Fibroblast of skin of right quadriceps (primary cell): ENCODE measurements at regions not wholly inside any gene's neighbourhood (a gene's known extent, or its start where the extent isn't known, plus 50 kb on each side); places are given as distances from the start of the nearest gene placed in this dataset.
"Not testable (repeated sequence)": the region's sequence is repeated elsewhere in the genome, so short reads cannot be mapped to it uniquely, and the experiment has no call there.

Experiments used
- DNase-seq: peaks from one replicate; pipeline ENCODE4 v3.0.0-alpha.2; 2013

DNA sequence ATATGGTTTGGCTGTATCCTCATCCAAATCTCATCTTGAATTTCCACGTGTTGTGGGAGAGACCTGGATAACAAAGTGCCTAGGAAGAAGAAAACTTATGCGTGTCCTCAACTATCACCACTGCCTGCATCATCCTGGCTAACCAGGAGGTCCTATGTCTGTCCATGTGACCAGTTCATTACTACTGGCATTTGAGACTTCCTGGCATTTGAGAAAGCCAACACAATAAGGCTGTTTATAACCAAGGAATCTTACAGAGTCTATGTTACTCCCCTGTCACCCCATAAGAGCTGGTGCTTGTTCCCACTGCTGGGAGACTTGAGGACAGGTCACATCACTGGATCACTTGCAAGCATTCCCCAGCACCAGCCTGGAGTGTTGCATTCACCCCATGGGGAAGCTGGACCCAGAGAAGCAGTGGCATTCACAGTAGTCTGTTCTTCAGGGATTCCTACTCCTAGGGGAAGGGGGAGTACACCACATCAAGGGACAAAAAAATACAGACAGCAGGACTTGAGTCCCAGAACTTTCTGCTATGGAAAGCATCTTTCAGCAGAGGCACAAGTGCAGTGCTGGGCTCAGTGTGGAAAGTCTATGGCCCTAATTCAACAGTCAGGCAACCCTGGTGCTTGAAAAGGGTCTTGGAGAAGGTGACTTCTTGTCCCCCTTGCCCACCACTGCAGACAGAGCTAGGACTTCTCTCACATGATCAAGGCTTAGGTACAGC is 717.1 kb downstream of the SEMA5A start:
- peak; percentile 9 for DNase-seq

DNA sequence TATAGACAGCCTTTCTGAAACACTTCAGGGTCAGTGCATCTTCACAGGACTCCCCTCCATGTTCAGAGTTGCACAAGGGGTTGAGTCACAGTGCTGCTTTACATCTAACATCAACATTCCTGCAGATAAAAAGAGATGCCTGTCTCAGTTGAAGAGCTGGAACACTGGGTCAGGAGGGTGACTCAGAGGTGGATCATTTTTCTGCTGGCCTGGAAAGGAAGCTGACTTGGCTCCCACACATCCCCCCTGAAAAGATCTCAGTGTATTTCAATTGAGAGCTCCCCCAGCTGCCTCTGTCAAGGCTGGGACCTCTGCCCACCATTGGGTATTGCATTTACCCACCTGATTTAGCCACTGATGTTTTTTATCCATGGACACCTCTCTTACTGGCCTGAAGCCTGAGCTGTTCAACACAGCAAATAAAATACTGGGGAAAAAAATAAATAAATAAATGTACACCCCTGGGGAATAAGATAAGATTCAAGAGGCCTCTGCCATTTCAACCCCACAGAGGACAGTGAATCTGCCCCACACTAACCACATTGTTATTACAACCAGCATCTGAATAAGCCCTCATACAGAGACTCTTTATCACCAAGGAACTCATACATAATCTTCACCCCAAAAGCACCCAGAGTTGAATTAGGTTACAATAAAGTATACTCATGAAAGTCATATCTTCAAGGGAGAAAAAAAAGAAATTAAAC is 716.4 kb downstream of the SEMA5A start:
- peak; percentile 98 for DNase-seq

DNA sequence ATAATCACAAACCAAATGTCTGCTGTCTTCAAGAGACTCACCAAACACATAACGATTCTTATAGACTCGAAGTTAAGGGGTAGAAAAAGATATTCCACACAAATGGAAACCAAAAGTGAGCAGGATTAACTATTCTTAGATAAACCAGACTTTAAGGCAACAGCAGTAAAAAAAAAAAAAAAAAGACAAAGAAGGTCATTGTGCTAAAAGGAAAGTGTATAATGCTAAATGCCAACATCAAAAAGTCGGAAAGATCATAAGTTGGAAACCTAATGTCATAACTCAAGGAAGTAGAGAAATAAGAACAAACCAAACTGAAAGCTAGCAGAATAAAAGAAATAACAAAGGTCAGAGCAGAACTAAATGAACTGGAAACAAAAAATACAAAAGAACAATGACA is 714.6 kb downstream of the SEMA5A start:
- no peak for DNase-seq

DNA sequence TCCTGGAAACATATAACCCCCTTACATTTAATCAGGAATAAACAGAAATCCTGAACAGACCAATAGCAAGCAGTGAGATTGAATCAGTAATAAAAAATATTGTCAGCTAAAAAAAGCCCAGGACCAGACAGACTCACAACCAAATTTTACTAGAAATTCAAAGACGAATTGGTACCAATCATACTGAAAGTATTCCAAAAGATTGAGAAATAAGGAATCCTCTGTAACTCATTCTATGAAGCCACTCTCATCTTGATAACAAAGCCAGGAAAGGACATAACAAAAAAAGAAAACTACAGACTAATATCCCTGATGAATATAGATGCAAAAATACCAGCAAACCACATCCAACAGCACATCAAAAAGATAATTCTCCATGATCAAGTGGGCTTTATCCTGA is 714.0 kb downstream of the SEMA5A start:
- no peak for DNase-seq

DNA sequence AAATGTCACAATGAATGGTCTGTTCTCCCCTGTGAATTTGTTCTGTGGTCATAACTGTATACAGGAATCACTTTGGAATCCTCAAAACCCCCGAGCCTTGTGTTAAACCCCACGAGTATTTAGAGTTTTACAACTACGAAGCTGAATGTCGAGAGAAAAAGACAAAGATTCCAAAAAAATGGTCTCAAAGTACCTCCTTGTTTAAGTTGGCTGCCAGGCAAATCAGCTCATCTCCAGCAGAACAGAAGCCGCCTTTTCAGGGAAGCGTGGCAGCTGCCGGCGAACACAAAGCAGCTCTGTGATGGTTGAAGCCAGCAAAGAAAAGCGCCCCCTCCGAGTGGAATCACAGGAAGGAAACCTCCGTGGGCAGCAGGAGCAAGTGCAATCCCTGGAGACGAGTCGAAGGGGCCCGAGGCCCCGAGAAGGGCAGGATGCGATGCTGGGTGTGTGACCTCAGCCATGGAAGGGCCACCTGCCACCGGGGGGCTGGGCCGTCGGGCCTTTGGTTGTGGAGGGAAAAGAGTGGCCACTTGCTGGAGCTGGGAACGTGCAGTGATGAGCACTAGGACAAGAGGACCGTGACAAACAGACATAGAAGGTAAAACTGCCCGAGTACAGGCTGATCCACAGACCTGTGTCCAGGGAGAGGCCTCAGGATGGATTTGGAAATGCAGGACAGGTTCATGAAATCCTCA is 706.4 kb downstream of the SEMA5A start:
- no peak for DNase-seq

DNA sequence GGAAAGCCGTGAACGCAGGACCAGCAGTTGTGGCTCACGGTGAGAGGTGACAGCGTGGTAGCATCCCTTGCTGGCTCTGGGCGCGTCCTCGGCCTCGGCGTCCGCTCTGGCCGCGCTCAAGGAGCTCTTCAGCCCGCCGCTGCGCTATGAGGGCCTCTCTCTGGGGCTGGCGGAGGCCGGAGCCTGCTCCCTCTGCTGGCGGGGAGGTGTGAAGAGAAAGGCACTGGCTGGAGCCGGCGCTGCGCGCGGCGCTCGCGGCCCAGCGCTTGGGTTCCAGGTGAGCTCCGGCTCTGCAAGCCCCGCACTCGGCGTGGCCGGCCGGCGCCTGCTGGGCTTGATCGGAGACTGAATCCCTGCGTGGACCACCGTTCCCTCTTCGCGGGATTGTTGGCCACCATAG is 705.6 kb downstream of the SEMA5A start:
- DNase-seq, result no peak

DNA sequence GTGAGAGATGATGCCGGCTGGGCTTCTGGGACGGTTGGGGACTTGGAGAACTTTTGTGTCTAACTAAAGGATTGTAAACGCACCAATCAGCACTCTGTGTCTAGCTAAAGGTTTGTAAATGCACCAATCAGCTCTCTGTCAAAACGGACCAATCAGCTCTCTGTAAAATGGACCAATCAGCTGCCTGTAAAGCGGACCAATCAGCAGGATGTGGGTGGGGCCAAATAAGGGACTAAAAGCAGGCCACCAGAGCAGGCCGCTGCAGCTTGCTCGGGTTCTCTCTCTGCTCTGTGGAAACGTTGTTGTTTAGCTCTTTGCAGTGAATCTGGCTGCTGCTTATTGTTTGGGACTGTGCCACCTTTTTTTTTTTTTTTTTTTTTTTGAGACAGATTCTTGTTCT is 705.1 kb downstream of the SEMA5A start:
- not testable (repeated sequence) for DNase-seq

DNA sequence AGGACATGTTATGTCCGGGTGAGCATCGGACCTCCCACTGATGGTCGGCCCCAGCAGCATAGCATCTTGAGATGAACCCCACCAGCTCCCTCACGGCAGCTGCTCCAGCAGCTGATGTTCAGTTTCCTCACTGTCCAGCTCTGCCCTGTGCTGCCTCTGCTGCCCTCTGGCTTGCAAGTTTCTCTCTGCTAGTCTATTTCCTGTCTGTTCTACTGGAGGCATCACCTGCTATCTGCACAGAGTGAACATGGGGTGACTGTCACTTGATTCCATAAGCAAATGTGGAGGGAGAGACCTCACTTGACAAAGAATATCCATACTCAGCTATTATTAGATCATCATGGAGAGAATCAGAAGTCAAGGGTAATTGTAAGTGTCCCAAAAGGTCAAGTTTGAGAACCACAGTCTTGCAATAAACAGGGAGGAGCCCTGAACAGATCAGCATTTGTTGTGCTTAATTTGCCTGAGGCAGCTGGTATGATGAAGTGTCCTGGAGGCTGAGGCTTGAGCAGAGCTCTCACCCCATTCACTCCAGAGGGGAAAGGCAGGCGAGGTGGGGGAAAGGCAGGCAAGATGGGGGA is 702.8 kb downstream of the SEMA5A start:
- no peak for DNase-seq

DNA sequence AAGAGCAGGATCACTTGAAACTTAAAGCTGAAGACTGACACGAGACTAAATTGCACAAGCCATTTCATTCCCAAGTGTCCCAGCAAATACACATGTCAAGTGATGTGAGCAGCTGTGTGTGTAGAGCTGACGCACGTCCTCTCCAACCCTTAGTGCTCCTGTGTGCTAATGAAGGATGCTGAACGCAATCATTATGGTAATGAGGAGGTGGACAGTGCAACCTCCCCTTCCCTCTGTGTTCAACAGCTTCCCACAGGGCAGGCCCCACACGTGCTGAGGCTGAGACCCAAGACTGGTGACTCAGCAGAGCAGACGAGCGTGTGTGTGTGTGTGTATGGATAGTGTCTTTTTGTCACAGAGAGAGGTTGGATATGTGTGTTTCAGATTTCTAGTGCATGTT is 702.1 kb downstream of the SEMA5A start:
- DNase-seq, result peak; percentile 81

DNA sequence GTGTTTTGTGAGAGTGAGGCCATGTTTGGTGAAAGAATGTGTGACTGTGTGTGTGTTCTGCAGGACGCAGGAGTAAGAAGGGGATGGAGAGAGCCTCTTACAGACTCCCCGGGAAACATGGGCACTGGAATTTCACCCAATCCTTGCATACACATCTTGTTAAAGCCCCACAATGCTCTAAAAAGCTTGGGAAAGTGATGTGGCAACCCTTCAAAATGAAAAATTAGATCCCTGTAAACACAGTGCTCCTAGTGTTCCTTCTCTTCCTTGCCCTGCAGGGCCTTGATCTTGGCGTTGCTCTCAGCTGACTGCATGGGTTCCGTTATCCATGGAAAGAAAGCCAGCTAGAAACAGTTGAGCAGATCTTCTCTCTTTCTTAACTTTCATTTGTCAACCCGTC is 701.7 kb downstream of the SEMA5A start:
- DNase-seq, result no peak

DNA sequence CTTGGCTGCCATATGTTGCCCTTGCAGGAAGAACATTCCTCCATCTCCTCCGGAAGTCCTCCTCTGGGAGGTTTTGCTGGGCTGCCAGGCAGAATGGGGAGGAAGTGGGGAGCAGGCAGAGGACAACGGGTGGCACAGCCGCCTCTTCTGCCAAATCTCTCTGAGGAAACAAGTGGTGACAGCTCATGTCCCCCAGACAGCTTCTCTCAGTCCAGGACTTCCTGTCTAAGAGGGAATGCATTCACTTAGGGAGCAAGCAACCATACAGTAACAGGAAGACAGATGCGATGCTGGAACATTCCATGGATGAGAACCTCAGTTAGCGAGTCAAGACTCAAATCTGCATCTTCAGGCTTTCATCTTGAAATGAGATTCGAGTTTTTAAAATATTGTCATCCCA is 701.0 kb downstream of the SEMA5A start:
- DNase-seq, result no peak

DNA sequence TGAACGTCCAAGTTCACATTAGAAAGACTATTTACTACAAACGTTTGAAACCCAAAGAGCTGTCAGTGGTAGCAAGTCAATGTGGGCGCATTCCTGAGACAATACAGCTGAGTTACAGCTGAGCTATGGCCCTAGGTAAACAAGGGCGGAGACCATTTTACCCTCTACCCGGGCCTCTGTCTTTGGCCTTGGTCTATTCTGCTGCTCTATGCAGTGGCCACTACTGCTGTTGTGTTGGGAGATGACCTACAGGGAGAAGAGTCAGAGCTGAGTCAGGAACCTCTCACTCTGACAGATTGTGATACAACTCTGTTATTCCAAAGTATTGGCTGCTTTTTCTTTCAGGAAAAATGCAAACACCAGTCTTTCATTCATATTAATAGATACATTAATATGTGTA is 700.6 kb downstream of the SEMA5A start:
- no peak for DNase-seq

DNA sequence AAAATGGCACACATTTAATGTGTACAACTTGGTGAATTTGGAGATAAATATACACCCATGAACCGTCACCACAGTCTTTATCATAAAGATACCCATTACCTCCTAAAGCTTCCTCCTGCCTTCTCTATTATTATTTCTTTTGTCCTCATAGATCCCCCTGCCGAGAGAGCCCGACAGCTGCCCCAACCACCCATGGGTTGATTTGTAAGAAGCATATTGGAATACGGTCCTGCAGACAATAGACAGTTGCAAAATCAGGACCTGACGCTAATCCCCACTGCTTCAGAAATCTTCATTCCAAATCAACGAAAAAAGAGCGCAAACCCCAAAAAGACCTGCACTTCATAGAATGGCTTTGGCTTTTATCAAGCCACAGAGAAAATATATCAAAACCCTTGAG is 697.5 kb downstream of the SEMA5A start:
- DNase-seq, result no peak

DNA sequence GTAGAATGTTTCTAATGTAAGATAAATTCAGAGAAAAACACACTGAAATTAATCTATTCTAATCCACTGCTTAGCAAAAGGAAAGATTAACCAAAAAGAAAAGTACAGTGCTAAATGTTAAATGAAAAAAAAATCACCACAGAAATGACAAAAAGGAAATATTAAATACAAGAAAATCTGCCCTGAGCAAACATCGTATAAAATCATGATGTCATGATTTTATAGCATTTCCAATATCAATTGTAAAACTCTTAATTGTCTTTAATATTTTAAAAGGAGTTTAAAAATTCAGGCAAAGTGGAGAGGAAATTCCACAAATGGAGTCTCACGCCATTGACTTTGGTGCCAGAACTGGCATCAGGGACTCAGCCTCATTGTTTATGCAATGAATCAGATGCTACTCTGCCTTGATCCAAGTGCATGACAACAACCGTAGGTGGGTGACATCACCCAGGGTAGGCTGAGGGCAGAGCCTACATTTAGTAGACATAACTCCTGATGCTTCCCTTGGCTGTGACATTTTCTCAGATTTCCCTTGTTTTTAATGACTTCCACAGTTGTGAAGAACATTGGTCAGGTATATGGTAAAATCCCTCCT is 696.8 kb downstream of the SEMA5A start:
- peak; percentile 62 for DNase-seq

DNA sequence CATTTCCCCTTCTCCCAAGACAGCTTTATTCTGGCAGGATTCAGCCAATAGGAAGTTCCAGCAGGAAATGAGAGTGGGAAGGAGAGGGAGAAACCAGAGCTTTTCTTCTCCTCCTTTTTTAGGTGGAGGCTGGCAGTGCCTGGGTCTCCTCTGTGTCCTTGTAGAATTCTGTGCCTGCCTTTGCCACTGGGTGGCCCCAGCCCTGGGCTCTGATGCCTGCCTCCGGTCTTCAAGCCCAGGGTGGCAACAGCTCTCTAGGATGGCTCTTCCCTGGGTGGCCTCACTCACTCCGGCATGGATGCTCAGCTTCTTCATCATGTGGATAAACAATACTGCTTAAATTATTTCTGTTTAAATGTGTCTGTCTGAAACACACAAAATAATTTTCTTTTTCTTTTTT is 694.8 kb downstream of the SEMA5A start:
- DNase-seq, result no peak

DNA sequence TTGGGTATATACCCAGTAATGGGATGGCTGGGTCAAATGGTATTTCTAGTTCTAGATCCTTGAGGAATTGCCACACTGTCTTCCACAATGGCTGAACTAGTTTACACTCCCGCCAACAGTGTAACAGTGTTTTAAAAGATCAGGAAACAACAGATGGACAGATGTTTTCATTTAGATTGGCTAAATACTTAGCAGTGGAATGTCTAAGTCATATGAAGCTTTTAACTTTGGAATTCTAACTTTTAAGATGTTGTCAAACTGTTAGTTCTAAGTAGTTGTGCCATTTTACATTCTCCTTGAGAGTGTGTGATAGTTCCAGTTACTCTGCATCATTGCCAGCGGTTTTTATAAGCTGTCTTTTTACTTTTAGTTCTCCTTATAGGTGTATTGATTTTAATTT is 688.8 kb downstream of the SEMA5A start:
- DNase-seq, result peak; percentile 43

DNA sequence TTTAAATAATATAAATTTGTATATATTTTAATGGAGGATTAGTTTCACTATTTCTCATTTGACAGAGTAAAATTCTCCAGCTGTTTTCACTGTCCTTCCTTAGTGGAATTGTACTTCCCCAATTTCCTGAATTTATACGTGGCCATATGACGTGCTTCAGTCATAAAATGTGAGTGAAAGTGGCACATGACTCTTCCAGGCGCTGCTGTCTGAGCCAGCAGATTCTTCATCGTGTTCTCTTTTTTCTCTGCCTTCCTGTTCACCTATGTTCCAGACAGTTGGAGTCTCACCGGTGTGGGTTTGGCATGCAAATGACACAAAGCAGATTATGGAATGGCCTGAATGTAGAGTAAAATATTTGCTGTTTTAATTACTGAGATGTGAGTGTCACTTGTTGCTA is 684.1 kb downstream of the SEMA5A start:
- DNase-seq, result no peak

DNA sequence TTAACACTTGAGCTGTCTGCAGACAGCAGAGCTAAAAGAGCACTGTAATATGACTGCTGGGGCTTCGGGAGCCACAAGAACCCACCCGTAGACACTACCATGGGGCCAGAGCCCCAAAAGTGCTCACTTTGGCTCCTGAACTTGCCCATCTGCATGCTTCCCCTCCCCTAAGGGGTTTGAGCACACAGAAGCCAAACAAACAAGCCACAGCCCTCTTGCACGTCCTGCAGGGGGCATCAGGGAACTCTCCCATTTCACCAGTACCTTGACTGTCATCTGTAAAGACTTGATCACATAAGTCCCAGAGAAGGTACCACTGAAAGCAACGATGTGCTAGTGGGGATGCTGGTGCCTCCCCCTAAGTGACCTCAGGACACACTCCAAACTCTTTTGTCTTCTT is 681.8 kb downstream of the SEMA5A start:
- DNase-seq, result no peak

DNA sequence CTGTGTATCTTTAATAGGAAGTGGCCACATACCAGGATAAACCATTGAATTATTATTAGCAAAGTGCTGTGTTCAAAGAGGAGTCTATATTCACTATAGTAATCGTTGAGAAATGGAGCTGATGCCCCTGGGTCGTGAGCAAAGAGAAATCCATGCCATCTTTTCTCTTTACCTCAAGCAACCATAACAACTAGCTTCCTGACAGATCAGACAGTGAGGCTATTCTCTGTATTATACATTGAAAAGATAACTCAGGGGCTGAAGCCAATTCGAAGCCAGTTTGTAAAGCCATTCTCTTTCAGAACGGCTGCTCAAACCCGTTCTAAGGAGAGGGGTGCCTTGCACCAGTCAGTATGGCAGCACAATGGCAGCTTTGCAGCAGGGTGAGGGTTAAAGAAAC is 680.6 kb downstream of the SEMA5A start:
- no peak for DNase-seq

DNA sequence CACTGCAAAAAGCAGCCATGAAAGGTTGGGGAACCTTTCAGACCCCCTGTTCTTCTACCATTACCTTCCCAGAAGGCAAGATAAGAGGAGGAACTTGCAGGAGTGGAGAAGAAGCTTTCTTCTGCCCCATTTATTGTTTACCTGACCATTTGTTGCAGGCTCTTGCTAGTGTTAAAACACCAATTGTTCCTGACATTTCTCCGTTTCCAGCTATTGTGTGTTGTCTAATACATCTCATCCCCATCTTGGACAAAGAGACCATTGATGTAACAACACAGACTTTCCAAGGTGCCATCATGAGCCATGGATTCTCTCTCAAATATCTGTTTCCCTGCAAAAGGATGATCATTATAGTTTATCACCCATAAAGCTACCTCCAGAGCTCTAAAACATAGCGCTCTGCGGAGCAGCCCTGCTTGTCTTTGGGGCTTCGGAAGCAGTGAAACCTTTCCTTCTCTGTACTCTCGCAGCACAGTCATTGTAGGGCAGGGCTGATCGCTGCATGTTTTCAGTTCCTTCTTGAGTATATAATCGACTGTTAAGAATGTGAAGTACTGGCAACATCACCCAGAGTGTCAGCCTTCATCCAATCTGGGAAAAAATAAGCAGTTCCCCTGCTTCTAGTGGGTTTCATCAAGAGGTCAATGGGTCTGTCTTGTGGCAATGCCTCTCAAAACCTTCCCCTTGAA is 680.0 kb downstream of the SEMA5A start:
- DNase-seq, result no peak

DNA sequence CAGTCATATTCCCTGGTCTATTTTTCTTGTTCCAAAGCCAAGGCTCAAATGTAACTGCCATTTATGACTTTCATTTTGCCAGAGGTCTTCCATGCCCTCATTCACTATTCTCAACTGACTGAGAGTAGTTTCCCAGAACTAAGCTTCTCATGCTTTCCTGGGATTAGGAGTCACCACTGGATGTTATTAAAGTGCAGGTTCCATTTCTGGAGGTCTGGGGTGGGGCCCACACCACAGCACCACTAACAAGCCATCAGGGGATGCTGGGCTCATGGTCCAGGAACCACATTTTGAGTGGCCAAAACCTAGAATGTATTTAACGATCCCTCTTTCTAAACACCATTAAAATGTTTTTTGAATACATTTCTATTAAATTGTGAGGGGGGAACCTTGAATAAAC is 677.6 kb downstream of the SEMA5A start:
- DNase-seq, result no peak

DNA sequence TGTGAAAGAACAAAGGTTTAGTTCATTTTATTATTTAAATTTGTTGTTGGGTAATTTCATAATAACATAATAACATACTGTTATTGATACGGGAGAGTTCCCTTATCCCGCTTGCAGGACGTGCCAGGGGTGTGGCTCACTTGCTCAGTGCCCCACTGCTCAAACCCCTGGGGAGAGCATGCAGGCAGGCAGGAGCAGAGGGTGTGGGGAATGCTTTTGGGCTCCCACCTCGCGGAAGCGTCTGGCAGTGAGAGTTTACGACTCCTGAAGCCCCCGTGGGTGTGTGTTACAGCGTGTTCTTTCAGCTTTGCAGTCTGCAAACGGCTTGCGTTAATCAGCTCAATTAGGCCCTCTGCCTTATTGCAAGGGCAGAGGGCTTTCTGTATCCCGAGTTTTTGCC is 675.9 kb downstream of the SEMA5A start:
- DNase-seq, result no peak
